Raji (cell line): ENCODE measurements at regions not wholly inside any gene's neighbourhood (a gene's known extent, or its start where the extent isn't known, plus 50 kb on each side); places are given as distances from the start of the nearest gene placed in this dataset.

ENCODE experiments used
- POLR2A ChIP-seq: IDR thresholded peaks from 2 replicates; pipeline ENCODE4 v1.6.1; 2011; ENCODE audit warnings: low read depth, low read length, control low read depth; ENCODE audit not compliant: insufficient read depth

DNA sequence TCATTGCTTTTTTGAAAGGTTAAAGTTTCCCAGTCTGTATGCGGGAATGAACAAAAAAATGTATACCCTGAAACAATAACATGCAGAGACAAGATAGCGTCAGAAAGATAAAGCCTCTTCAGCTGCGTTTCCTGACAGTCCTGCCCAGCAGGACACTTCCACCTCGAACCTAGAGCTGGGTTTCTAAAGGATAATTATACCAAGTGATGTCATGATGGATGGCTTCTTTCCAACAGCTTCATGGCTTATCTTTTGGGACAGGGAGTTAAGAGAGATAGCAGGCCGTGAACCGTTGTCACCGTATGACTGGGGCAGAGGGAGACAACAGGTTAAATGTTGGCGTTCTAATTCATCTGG, 267.6 kb upstream of the SGK1 start:
- TF ChIP-seq POLR2A = no peak

DNA sequence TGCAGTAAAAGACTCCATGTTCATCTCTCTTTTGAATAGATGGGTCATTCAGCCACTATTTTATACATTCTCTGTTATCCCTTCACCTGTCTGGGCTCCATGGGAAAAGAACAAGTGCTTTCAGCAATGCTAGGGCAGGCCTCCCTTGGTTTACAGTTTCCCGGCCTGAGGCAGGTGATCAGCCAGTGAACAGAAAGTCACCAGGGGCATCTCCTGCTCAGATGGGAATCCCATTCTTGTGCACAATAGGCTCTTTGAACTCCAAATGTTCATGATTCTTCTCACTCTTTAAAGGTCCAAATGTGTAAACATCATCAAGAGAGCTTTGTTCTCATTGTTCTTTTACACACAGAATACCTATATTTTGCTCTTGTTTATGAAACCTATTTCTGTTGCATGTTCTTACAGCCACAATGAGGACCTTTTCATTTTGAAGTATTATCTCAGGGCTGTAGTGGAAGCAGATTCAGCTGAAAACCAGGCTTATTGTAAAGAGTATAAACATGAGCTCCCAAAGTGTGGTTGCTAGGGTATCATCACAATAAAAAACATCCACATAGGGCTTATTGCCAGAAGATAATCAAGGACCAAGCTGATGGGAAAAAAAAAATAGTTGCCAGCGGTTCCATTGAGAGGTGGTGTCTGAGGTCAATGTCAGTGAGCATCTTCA, 267.1 kb upstream of the SGK1 start:
- TF ChIP-seq POLR2A = no peak

DNA sequence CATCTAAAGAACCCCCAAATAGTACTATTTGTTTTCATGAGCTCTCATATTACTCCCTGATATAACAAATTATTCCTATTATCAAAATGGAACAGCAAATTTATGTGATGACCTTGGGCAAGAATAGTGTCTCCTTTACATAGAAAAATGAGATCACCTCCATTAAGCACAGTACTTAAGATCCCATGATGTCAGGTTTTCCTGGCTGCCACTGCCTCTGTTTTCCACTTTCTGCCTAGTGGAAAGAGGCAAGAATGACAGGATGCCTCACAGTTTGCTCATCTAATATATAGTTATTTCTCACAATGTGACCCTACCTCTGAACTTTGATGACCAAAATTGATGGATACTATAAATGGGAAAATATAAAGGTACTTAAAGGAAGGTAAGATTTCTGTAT, 260.1 kb upstream of the SGK1 start:
- no peak for TF ChIP-seq POLR2A

DNA sequence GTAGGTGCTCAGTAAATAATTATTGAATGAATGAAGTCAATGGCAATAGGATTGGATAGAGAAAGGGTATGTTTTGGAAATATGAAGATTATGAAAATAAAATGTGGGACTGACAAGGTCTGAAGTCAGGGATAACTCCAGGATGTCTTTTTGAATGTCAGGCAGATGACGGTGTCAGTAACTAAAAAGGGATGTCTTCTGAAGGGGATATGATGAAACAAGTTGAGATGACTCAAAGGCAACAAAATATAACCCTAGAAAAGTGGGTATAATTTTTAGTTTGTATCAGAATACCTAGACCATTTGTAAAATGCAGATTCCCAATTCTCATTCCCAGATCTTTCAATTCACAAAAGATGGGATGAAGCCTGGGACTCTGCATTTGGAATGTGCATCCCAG, 257.3 kb upstream of the SGK1 start:
- no peak for TF ChIP-seq POLR2A

DNA sequence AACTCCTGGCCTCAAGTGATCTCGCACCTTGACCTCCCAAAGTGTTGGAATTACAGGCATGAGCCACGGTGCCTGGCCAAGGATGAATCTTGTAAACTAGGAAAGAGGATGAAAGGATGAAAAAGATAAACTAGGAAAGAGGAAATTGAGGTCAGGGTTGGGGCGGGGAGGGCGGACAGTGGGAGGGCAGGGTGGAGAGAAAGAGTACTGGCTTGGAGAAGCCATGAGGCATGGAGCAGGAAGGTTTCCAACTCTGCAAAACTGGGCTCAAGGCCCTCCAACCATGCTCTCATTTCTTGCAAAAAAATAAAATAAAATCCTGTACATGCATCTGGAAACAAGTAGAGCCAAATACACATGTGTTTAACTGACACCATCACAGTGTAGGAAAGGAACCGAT, 256.6 kb upstream of the SGK1 start:
- TF ChIP-seq POLR2A = no peak

DNA sequence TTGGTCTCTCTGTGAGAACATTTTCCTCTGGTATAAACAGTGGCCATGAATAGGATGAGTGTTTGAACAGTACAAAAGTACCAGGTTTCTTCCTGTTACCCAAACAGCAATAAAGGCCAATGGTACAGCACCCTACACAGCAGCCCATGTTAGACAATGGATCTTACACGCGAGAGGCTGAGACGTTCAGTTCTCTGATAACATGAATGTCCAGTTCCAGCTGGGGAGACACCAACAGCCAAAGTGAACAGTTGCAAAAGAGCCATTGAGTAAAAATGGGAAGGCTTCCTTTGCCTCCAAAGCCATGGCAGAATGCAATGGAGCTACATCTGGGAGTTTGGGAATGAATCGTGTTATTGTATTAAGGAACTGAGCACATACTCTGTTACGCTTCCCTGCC, 246.8 kb upstream of the SGK1 start:
- TF ChIP-seq POLR2A = no peak

DNA sequence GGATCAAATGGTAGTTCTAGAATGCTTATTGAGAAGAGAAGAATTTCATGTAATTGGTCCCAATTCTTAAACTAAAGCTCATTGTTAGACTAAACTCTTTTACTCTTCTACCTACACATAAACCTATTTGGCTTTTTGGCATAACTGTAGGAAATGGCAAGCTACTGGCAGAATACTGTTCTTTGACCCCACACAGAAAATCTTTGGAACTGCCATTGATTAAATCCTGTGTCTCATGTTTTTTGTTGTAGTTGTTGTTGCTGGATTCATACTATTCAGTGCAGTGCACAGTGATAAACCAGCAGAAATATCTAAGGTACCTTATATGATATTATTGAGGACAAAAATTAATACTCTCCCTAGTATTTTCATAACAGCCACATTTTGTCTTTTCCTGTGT, 242.1 kb upstream of the SGK1 start:
- no peak for TF ChIP-seq POLR2A

DNA sequence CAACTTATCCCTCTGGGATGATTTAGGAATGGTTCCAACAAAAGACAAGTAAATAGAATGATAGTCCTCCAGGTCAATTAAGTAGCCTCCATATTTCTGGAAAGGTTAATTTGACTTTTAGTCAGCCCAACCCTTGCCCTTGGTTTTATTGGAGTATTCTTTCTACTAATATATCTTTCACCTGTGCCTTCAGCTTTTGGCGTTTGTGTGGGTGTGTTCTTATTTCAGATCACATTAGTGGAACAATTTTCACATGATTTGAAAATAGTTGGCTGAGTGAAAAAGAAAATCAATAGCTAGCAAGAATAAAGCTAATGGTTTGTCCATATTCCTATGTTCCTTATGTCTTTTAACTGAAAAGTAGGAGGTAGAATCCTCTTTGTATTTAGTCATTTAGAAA, 239.6 kb upstream of the SGK1 start:
- no peak for TF ChIP-seq POLR2A

DNA sequence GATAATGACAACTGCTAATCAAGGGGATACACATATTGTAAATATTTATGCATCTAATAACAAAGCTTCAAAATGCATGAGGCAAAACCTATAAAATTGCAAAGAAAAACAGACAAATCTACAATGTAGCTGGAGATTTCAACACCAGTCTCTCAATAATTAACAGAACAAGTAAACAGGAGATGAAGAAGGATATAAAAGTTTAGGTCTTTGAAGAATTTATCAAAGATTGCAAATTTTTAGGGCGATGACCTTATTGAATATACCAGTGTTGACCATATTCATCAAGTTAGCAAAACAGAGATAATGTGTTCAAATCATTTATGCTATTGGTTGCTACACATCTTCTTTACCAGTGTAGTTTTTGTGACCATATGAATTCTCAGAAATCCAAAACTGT, 237.8 kb upstream of the SGK1 start:
- no peak for TF ChIP-seq POLR2A

DNA sequence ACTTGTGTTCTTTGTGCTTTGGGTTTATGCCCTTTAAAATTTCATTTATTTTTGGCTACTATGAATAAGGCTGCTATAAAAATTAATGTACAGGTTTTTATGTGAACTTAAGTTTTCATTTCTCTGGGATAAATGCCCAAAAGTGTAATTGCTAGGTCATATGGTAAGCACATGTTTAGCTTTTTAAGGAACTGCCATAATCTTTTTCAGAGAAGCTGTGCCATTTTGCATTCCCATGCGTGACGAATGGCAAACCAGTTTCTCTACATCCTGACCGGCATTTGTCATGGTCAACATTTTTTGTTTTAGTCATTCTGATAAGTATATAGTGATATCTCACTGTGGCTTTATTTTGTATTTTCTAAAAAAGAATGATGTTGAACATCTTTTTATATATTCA, 236.0 kb upstream of the SGK1 start:
- no peak for TF ChIP-seq POLR2A

DNA sequence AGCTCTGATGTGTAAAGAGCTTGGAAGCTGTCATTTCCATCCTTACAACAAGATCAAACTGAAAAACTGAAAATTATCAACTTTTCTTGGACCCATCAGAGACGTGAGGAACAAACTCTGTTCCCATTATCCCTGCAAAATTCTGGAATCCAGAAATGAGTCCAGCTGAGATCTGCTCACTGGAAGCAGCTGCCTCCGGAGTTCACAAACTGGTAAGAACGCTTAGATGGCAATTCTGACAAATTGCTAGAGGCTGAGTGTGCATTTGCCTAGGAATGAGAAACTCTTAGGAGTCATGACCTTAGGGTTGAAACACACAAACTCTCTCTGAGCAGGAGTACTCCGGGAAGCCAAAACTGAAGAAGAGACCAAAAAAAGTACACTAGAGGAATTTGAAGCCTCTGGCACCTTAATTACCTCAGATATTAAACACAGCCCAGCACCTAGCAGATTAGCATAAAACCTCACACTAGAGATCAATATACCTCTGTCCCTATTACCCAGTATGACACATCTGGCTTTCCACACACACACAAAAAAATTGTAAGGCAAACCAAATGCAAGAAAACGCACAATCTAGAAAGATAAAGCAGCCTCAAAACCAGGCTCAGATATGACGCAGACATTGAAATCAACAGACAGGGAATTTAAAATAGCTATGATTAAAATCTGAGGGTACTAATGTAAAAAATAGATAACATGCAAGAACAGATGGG, 233.5 kb upstream of the SGK1 start:
- TF ChIP-seq POLR2A = no peak

DNA sequence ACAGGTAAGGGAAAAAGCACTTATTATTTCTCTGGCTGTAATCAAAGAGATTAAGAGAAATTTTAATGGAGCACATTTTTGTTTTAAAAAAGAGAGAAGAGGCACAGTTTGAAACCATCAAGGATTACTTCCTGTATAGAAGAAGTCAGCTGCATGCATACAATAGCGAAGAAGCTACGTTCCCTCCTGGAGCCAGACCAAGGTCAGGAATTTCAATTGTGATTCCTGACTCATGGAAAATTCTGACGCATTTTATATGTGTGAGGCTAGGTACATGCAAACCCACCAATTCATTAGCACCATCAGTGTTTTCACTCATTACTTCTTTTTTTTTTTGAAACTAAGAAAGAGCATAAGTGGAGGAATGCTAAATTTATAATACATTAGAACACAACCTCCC, 232.7 kb upstream of the SGK1 start:
- no peak for TF ChIP-seq POLR2A

DNA sequence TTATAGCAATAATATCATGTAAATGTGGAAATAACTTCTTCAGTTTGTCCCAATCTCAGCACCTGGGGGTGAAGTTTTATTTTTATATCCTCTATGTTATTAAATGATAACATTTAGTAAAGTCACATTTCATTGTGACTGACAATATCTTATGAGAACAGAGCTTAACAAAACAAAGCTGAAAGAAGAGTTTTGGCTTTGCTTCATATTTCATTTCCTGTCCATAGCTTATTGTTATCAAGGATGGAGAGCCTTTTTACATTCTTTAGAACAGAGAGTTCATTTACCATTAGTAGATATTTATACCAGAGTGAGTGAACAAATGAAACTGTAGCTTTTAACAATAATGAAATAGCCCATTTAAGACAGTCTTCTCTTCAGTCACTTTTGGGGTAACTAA, 231.9 kb upstream of the SGK1 start:
- TF ChIP-seq POLR2A = no peak

DNA sequence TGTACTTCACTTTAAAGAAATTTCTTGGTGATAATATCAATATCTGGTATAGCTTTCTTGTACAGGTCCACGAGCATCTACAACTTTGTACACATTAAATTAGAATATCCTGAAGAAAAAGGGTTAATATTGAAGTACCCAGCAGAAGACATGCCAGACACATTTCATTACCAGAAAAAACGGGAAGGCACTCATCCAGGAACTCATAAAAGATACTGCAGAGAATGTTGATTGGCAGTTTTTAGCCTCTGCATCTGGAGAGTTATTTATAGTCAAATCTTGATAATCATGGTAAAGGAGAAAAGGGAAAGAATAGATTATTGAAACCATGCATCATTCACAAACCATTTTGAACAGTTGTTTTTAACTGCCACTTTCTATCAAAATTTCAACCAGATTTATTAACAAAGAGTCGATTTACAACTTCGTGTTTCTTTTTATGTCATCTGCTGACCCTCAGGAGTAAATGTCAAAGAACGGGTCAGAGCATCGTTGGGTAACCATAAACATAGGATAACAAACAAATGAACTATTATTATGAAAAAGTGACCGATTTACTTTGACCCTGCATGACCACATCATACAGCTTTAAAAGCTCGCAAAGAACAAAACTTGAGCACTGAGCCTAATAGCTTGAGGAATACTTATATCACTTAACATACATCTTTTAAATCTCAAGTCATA, 229.2 kb upstream of the SGK1 start:
- no peak for TF ChIP-seq POLR2A

DNA sequence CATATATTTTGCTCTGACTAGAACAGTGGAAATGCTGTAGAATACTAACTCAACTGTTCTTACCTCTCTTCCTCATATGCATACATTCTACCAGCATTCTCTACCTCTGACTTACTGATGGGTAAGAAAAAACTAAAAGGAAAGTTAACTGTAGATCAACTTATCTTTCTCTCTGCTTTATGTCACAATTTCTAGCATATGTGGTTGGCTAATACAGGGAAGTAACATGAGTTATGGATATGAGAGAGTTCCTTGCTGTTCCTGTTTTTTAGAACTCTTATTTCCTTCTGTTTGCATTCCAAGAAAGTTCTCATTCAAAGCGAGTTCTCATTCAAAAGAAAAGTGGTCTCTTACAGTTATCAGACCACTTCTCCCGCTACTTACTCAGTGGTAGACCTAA, 226.8 kb upstream of the SGK1 start:
- no peak for TF ChIP-seq POLR2A

DNA sequence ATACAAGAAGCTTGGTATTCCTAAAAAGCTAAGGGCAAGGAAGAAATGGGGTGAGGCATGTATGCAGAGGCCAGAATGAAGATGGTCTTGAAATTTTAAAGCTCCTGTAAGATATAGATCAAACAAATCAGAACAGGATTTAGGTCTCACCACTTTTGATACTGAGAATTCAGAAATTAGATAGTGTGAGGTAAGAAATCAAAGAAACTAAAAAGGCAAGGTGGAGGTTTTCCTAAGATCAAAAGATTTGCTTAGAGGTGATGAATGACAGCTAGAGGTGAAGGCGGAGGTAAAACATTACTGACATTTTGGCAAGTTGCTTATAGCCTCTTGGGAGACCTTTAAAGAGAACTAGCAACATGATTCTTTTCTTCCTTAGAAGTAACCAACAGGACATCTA, 225.2 kb upstream of the SGK1 start:
- no peak for TF ChIP-seq POLR2A
